SK-N-SH (cell line): ENCODE measurements at regions not wholly inside any gene's neighbourhood (a gene's known extent, or its start where the extent isn't known, plus 50 kb on each side); places are given as distances from the start of the nearest gene placed in this dataset.
A peak's percentile ranks its signal among the peaks of the same experiment; 100 is the strongest.

ENCODE experiments used
- CTCF ChIA-PET: fragments of 300-600, 350-600 bp; formaldehyde crosslinking; extraction: SDS; loops from one replicate; lab custom pipeline; 2021; lab: Yijun Ruan, JAX
- POLR2A ChIA-PET: fragments of 350-600 bp; sonication (Branson Sonifier 250); formaldehyde crosslinking; extraction: SDS; loops from one replicate; lab custom pipeline; 2020; ENCODE audit warnings: antibody characterized with exemption, inconsistent platforms; lab: Yijun Ruan, JAX
- DNase-seq: peaks from one replicate; pipeline ENCODE4 v3.0.0; 2012
- H2AFZ ChIP-seq: fragments of 200-600 bp; sonication (generic); 2 replicates; pipeline ENCODE4 v1.8.1; 2016; ENCODE audit warnings: antibody characterized with exemption, mild to moderate bottlenecking, low read depth
- H3F3A ChIP-seq: fragments of 200-600 bp; sonication (generic); replicated peaks from 2 replicates; pipeline ENCODE3; 2016; ENCODE audit warnings: antibody characterized with exemption, mild to moderate bottlenecking; ENCODE audit not compliant: insufficient read depth
- H3K27ac ChIP-seq, 2 experiments: fragments of 200-500 bp in 1 of 2; fragments of 200-600 bp in 1 of 2; sonication (Bioruptor generic) in 1 of 2; sonication (generic), shearing (Covaris generic) in 1 of 2; 2 replicates each; pipeline versions ENCODE4 v1.5.1 to v1.6.1; 2014 to 2016; ENCODE audit warnings: low read depth in 2 of 2, inconsistent platforms in 1 of 2, low read length in 1 of 2, mild to moderate bottlenecking in 1 of 2, mixed read lengths in 1 of 2
- H3K27me3 ChIP-seq: fragments of 200-600 bp; sonication (generic), shearing (Covaris generic); 2 replicates; pipeline ENCODE4 v1.6.1; 2016; ENCODE audit warnings: mixed run types; ENCODE audit not compliant: insufficient read depth
- H3K36me3 ChIP-seq, 2 experiments: fragments of 200-500 bp in 1 of 2; fragments of 200-600 bp in 1 of 2; sonication (Bioruptor generic) in 1 of 2; sonication (generic) in 1 of 2; replicated peaks in 1 of 2; 2 replicates each; pipeline versions ENCODE3 to v1.5.1; 2014 to 2016; ENCODE audit warnings: low read length in 1 of 2, mild to moderate bottlenecking in 1 of 2; ENCODE audit not compliant: insufficient read depth in 2 of 2, control insufficient read depth in 1 of 2
- H3K4me1 ChIP-seq, 2 experiments: fragments of 200-500 bp in 1 of 2; fragments of 200-600 bp in 1 of 2; sonication (Bioruptor generic) in 1 of 2; sonication (generic), shearing (Covaris generic) in 1 of 2; 2 replicates each; pipeline versions ENCODE4 v1.5.1 to v1.6.1; 2014 to 2016; ENCODE audit warnings: low read depth in 1 of 2, low read length in 1 of 2, mixed run types in 1 of 2; ENCODE audit not compliant: insufficient read depth in 2 of 2, control insufficient read depth in 1 of 2
- H3K4me2 ChIP-seq: fragments of 200-600 bp; sonication (generic), shearing (Covaris generic); 2 replicates; pipeline ENCODE4 v1.6.1; 2017; ENCODE audit warnings: mixed run types
- H3K4me3 ChIP-seq, 2 experiments: fragments of 200-500 bp in 1 of 2; fragments of 200-600 bp in 1 of 2; sonication (Bioruptor generic) in 1 of 2; sonication (generic), shearing (Covaris generic) in 1 of 2; 2 replicates each; pipeline versions ENCODE4 v1.5.1 to v1.8.1; 2014 to 2016; ENCODE audit warnings: low read depth in 2 of 2, inconsistent platforms in 1 of 2, low read length in 1 of 2, mild to moderate bottlenecking in 1 of 2, mixed read lengths in 1 of 2, moderate library complexity in 1 of 2
- H3K79me2 ChIP-seq: fragments of 200-600 bp; sonication (generic); 2 replicates; pipeline ENCODE4 v1.8.1; 2017; ENCODE audit warnings: mild to moderate bottlenecking; ENCODE audit not compliant: insufficient read depth
- H3K9ac ChIP-seq: fragments of 200-600 bp; sonication (generic); 2 replicates; pipeline ENCODE4 v1.6.1; 2017; ENCODE audit warnings: mixed run types
- H3K9me2 ChIP-seq: fragments of 200-600 bp; sonication (generic); 2 replicates; pipeline ENCODE4 v1.6.1; 2017; ENCODE audit warnings: mixed run types
- H3K9me3 ChIP-seq: fragments of 200-600 bp; sonication (generic); 2 replicates; pipeline ENCODE4 v1.6.1; 2017; ENCODE audit warnings: mixed run types, mild to moderate bottlenecking, moderate library complexity
- H4K20me1 ChIP-seq: fragments of 200-600 bp; sonication (generic); 2 replicates; pipeline ENCODE4 v1.6.1; 2017; ENCODE audit warnings: mild to moderate bottlenecking, mixed run types; ENCODE audit not compliant: insufficient read depth
- CHD2 ChIP-seq: fragments of 150-350 bp; IDR thresholded peaks from 2 replicates; pipeline ENCODE4 v1.6.1; 2018; ENCODE audit warnings: low read length; ENCODE audit not compliant: partially characterized antibody
- EP300 ChIP-seq, 2 experiments: IDR thresholded peaks; 2 replicates each; pipeline versions ENCODE4 v1.4.0 to v1.6.1; 2012; ENCODE audit warnings: borderline replicate concordance in 1 of 2, low read depth in 1 of 2, low read length in 1 of 2
- FOSL2 ChIP-seq: IDR thresholded peaks from 2 replicates; pipeline ENCODE4 v1.4.0; 2012; ENCODE audit warnings: low read depth, mild to moderate bottlenecking, moderate library complexity, borderline replicate concordance
- FOXM1 ChIP-seq: IDR thresholded peaks from 2 replicates; pipeline ENCODE4 v1.4.0; 2012; ENCODE audit warnings: low read depth, mild to moderate bottlenecking
- GABPA ChIP-seq: IDR thresholded peaks from 2 replicates; pipeline ENCODE4 v1.4.0; 2012; ENCODE audit warnings: low read depth, mild to moderate bottlenecking
- JUND ChIP-seq: IDR thresholded peaks from 2 replicates; pipeline ENCODE4 v1.4.0; 2012
- MAX ChIP-seq: IDR thresholded peaks from 2 replicates; pipeline ENCODE4 v1.4.0; 2012; ENCODE audit warnings: low read depth
- NFIC ChIP-seq: IDR thresholded peaks from 2 replicates; pipeline ENCODE4 v1.4.0; 2012; ENCODE audit warnings: borderline replicate concordance
- PBX3 ChIP-seq: IDR thresholded peaks from 2 replicates; pipeline ENCODE4; 2012
- POLR2AphosphoS5 ChIP-seq: IDR thresholded peaks from 2 replicates; pipeline ENCODE4 v1.6.1; 2012; ENCODE audit warnings: low read depth, low read length
- RXRA ChIP-seq: IDR thresholded peaks from 2 replicates; pipeline ENCODE4 v1.4.0; 2012; ENCODE audit warnings: low read depth, mild to moderate bottlenecking, borderline replicate concordance
- SIN3A ChIP-seq: IDR thresholded peaks from 2 replicates; pipeline ENCODE4 v1.6.1; 2012; ENCODE audit warnings: low read depth, mild to moderate bottlenecking, low read length, moderate library complexity, borderline replicate concordance
- SMC3 ChIP-seq: IDR thresholded peaks from 2 replicates; pipeline ENCODE4 v1.6.1; 2012; ENCODE audit warnings: low read depth, low read length, improper control_type of control experiment
- TAF1 ChIP-seq: IDR thresholded peaks from 2 replicates; pipeline ENCODE4 v1.6.1; 2012; ENCODE audit warnings: low read depth, mild to moderate bottlenecking, low read length, moderate library complexity, borderline replicate concordance
- TCF12 ChIP-seq: IDR thresholded peaks from 2 replicates; pipeline ENCODE4 v1.4.0; 2012
- TEAD4 ChIP-seq: IDR thresholded peaks from 2 replicates; pipeline ENCODE4 v1.4.0; 2012; ENCODE audit warnings: mild to moderate bottlenecking, borderline replicate concordance; ENCODE audit not compliant: insufficient read depth
- USF1 ChIP-seq: IDR thresholded peaks from 2 replicates; pipeline ENCODE4 v1.4.0; 2012; ENCODE audit warnings: low read depth, borderline replicate concordance
- ZBTB33 ChIP-seq: IDR thresholded peaks from 2 replicates; pipeline ENCODE4 v1.4.0; 2012; ENCODE audit warnings: low read depth, borderline replicate concordance
- WGBS: methylation state at CpG from one replicate; pipeline ENCODE4 v1.1.6; 2017; ENCODE audit warnings: low lambda C conversion rate; 5-methylcytosine and 5-hydroxymethylcytosine counted together

- ChIA-PET POLR2A (no interaction called here), CTCF (no interaction called here)
- H3K4me3 ChIP-seq = 0 out of 4 replicates have a peak overlapping the region, but pooled peaks of 1 of the 2 experiments have one; percentile 61
- H4K20me1 ChIP-seq = no peaks in the 10 kb centered on the region
- 8% methylated on average over 1 of the region's 1 CpG for WGBS
- H3K9me2 ChIP-seq = no peaks in the 10 kb centered on the region
- no peaks in the 10 kb centered on the region for H3K36me3 ChIP-seq
- peak overlapping the region; percentile 71 to 97; a peak in 3 of 4 replicates for H3K27ac ChIP-seq
- no peaks in the 10 kb centered on the region for H3K9me3 ChIP-seq
- H3K4me1 ChIP-seq = peaks cover 0 to 18% of the 10 kb centered on the region in 2 experiments; a peak in 3 of 4 replicates
- H3F3A ChIP-seq = peaks cover 27% of the 10 kb centered on the region
- DNase-seq = no peak
- H2AFZ ChIP-seq = peak overlapping the region; percentile 7; the same call in 1 of the 2 replicates
- H3K79me2 ChIP-seq = peaks cover 46% of the 10 kb centered on the region
- peak overlapping the region; percentile 87 for H3K9ac ChIP-seq
- TF ChIP-seq TEAD4 (peak; percentile 83), SMC3 (no peak), FOXM1 (0 out of 2 replicates have a peak, but pooled peaks have one; percentile 12), USF1 (peak; percentile 71; the same call in 1 of the 2 replicates), GABPA (no peak), TCF12 (peak; percentile 88), ZBTB33 (peak; percentile 33; the same call in 1 of the 2 replicates), CHD2 (no peak), EP300 (IDR thresholded peaks at IDR 0.05; ENCODE audit: borderline replicate concordance in 1 of 2, low read depth in 1 of 2, low read length in 1 of 2) (peak in 1 of 2 experiments; percentile 87; a peak in 1 of 4 replicates), NFIC (peak; percentile 96), MAX (peak; percentile 61; the same call in 1 of the 2 replicates), TAF1 (peak; percentile 25; the same call in 1 of the 2 replicates), RXRA (peak; percentile 63; the same call in 1 of the 2 replicates), SIN3A (no peak), POLR2AphosphoS5 (peak; percentile 64), PBX3 (peak; percentile 86), JUND (peak; percentile 68), FOSL2 (0 out of 2 replicates have a peak, but pooled peaks have one; percentile 44)
- H3K4me2 ChIP-seq = peak overlapping the region; percentile 83
- H3K27me3 ChIP-seq = no peaks in the 10 kb centered on the region
Observed at GRCh38 chr12:88419794-88420193, 160.5 kb downstream of the KITLG start.
